TTC549 (cell line): ENCODE measurements at regions not wholly inside any gene's neighbourhood (a gene's known extent, or its start where the extent isn't known, plus 50 kb on each side); places are given as distances from the start of the nearest gene placed in this dataset.

Source experiments
- FAIRE-seq: peaks from 2 replicates; lab custom pipeline; 2012; peaks lifted over from hg19 to GRCh38; lab: Jason Lieb, UNC

DNA sequence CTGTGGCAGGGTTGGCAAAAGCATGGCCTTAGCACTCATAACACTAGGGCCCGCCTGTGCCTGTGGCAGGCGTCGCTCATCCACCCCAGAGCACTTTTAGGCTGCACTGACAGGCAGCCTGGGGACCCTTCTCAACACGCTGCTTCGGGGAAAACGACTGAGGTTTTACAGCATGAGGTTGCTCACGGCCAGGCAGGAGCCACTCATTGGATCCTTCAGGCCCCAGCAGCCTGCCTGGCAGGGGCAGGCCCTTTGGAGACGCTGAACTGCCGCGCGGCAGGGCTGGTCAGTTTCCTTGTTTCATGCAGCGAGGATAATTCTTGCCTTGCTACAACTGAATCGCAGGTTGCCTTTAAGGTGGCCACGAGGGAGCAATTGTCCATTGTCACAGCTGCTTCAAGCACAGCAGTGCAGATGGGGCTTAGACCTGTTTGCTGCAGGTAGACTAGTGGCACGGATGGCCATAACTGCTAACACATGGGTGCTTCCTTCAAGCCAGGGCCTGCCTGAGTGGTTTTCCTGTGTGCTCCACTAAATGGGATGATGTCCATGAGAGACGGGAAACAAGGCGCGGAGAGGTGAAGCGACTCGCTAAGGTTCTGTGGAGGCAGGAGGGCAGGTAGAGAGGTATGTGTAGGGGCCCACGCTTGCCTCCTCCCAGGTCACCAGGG is 49.9 kb upstream of the HS6ST1 start:
- FAIRE-seq: no peak

DNA sequence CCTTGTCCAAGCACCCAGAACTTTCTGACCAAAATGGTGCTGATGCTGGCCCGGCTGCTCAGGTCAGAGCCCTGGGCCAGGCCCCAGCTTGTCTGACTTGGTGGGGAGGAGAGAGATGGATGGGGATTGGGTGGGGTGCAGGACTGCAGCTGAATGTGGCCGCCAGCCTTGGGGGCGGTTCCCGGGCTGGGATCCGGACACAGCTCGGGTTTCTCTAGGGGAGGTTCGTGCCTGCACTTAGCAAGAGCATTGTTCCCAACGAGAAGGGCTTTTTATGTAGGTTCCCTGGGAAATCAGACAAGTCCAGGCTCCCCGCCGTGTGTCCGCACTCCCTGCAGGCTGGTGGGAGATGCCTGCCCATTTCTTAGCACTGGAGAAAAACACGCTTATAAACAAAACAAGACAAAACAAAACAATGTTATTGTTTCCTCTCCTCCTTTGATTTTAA is 50.5 kb upstream of the HS6ST1 start:
- FAIRE-seq: peak; percentile 84

DNA sequence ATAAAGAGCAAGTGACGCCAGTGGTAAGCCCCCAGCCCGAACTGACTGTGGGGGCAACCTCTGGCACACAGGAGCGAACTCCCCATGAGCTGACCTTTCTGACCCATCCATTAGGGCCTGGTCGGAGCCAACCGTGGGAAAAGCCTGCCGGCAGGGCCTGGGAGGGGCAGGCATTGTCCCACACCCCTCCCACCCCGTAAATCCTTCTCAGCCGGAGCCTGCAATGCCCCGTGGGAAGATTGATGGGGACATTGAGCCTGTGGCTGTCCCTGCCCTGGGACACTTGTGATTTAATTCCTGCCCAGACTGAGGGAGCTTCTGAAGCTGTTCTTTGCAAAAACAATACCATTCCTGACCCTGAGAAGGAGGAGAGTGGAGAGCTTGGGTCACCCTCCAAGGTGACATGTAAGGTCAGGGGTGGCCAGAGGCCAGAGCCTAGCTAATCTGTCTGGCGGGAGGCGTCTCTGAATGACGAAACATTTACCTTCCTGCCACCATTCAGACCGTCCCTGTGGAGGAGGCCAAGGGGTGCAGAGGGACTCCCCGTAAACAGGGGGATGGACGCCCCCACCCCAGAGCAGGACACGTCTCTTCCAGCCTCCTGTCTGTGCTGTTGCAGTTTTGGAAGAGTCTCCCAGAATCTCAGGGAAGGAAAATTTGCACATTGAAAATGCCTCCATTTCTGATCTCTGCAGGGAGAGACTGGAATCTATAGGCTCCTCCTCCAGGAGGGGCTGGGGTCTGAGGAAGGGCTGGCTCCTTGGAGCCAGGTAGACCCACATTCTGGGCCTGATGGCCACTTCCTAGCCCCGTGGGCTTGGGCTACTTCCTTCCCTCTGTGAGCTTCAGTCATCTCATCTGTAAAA is 51.2 kb upstream of the HS6ST1 start:
- no peak for FAIRE-seq

DNA sequence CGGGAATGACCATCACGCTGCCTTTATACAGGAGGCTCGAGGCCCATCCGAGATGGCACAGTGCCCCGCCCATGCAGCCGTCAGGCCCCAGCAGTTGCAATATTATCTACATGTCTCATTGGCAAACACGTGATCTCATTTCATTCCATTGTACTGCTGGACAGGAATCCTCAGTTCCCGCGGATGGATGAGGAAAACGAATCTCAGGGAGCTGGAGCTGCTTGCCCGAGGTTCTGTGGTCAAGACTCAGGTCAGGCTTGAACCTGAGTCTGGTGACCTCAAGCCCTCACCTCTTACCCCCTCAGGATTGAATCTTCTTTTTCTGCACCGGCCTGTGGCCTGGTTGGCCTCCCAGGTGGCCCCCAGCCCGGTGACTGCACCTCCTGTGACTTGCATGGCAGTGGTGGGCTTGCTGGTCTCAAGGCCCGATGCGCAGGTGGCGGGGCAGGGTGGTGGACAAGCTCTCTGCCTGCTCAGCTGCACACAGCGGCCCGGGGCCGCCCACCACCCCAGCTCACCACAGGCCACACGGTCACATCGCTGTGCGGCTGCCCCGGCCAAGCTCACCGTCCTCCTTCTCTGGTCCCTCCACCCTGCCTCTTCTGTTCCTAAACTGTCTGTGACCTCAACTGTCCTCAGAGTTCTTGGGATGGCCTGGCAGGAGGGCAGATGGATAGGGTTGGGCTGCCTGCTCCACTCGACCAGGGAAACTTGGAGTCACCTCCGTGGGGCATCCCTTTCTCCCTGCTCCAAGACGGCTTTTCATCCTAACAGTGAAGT is 52.0 kb upstream of the HS6ST1 start:
- FAIRE-seq: no peak

DNA sequence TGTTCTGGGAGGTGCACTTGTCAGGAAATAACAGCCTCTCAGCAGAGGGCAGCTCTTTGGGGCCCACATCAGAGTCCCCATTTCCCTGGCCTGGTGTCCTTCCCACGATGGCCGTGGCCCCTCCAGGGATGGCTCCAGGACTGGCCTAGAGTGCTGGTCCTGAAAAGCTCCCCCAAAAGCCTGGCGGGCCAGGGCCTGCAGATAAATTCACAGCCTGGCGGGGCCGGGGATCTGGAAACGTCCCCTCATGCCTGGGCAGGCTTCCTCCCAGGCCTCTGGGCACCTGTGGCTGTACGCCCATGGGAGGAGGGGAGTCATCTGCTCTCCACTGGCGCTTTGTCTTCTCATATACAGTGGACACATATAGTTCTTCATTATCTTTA is 52.6 kb upstream of the HS6ST1 start:
- FAIRE-seq: no peak

DNA sequence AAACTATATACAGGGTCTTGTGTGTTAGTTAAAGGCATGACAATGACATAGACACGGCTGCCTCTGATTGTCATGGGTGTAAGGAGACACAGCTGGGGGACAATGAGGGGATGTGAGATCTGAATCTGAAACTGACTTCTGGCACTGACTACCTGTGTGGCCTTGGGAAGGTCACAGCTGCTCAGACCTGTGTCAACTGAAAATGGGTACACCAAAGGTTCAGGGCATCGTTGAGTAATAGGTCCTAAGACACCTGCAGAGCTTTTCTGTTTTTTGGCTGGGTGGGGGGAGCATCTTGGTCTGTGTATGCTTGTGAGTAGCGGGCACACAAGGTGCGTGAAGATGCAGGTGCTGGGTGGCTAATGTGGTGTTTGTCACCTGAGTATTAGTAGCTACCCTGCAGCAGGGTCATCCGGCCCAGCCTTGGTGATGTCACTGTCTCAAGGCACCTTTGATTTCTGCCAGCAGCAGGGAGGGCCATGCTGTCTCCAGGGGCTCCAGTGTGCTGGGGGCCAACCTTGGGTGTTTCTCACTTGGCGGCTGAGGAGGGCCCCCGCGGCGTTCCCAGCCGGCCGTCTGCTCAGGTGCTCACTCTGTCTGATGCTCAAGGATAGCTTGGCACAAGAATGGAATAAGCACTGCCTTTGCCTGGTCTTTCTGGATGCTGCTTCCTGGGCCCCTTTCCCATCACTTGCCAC is 53.1 kb upstream of the HS6ST1 start:
- no peak for FAIRE-seq

DNA sequence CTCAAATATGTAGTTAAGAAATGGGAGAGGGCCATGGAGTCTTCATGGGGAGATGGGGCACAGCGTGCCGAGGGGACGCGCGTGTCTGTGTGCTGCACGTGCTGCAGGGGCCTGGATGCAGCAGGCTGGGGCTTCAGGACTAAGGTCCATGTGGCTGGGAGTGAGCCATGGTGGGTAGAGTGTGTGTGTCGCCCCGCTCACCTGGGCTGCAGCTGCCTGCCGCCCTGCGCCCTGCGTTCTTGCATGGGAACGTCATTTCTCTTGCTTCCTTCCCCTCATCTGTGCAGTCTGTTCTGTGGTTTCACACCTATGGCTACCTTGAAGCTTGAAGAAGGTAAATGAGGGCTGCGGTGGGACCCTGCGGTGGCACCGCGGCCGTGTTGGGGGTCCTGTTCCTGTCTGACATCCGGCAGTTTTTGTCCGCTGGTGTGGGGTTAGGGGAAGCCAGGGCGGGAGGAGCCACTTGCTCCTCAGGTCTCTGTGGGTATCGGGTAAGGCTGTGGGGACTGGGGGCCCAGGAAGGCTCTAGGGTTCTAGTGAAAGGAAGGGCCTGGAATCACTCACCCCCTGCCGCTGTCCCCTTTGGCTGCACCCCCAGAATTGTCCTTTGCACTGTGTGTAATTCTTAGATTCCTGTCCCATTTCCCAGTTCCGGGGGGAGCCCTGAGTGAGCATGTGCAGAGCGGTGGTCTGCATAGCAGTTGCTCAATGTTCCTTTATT is 54.1 kb upstream of the HS6ST1 start:
- no peak for FAIRE-seq

DNA sequence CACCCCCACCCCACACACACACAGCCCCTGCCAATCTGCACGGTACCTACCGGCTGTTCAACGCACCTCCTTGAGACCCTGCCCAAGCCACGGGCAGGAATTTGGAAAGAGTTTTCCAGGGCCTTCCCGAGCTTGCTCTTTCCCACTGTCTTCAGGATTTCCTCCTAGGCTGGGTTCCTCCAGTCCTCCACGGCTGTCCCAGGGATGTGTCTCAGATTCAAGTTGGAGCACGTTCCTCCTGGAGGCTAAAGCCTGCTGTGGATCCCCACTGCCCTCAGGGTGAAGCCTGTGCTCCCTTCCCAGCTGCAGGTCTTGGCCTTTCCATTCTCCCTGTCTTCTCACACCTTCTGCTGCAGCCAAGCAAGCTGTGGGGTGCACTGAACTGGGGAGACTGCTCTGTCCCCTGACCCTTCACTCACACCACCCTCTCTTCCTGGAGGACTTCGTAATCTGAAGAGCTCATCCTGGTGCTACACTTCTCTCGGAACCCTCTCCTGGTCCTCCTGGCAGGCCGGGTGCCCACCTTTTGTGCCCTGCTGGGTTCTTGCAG is 54.9 kb upstream of the HS6ST1 start:
- FAIRE-seq: no peak

DNA sequence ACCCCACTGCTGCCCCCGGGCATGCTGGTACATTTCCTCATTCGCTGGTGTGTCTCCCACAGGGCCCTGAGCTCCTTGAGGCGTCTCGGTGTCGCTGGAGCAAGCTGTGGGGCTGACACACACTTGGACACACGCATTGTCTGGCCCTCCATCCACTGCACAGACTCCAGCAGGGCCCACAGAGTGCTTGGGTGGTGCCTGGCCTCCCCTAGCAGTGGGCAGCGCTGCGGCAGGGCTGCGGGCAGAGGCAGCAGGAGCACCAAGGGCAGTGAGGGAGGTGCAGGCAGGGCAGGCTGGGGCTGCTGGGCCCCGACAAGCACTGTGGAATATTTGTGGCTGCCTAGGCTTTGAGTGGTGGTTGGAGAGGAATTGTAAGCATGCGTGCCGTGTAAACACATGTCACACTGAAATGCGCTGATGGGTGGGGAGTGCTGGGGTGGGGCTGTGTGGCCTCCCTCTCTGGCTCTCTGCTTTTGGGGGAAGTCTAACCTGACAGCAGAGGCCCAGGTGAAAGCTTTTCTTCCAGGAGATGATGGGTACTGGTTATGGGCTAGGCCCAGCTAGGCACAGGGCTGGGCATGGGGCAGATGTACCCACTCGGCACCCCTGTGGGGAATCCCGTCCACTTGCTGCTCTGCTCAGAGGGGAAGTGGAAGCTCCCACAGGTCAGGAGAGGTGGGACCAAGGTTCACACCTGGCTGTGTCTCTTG is 55.5 kb upstream of the HS6ST1 start:
- no peak for FAIRE-seq

DNA sequence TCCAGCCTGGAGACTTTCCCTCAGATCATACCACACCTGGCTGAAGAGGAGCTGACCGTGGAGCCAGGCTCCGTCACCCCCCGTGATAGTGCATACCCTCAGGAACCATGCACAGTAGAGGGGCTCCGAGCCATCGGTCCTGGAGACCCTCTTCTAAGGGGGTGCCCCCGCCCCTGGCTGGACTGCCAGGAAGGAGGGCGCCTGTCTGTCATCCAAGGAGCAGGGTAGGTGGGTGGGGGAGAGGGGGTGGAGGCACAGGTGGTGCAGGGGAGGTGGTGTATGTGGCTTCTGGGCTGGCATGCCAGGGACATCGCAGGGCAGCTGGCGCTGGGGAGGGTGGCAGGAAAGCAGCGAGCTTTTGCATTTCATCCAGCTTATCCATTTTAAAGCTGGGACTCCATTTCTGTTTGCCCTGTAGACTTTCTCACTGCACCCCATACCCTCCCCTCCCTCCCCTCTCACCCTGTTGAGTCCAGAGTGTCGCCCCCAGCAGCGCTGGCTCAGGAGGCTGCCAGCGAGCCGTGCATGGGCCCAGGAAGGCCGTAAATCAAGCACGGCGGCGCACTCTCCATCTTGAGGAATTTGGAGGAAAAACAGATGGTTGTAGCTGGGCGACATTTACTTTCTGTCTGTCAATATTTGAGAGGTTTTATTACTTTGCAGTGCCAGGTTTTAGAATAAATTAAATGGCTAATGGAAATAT is 56.2 kb upstream of the HS6ST1 start:
- FAIRE-seq: no peak

DNA sequence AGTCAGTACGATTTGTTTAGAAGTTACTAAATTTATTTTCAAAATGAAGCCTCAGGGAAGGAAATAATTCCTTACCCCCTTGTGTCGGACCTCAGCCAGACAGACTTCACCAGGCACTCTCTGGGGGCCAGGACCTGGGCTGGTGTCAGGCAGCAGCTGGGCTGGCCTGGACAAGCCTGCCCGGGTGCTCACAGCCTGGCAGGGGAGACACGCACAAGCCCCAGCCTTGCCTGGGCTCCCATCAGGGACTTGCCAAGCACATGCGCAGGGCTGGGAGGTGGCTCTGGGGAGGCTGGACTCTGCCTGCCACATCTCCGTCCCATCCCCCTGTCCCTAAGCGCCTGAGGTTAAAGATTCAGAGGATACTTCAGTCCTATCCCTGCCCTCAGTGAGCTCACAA is 56.8 kb upstream of the HS6ST1 start:
- FAIRE-seq: no peak

DNA sequence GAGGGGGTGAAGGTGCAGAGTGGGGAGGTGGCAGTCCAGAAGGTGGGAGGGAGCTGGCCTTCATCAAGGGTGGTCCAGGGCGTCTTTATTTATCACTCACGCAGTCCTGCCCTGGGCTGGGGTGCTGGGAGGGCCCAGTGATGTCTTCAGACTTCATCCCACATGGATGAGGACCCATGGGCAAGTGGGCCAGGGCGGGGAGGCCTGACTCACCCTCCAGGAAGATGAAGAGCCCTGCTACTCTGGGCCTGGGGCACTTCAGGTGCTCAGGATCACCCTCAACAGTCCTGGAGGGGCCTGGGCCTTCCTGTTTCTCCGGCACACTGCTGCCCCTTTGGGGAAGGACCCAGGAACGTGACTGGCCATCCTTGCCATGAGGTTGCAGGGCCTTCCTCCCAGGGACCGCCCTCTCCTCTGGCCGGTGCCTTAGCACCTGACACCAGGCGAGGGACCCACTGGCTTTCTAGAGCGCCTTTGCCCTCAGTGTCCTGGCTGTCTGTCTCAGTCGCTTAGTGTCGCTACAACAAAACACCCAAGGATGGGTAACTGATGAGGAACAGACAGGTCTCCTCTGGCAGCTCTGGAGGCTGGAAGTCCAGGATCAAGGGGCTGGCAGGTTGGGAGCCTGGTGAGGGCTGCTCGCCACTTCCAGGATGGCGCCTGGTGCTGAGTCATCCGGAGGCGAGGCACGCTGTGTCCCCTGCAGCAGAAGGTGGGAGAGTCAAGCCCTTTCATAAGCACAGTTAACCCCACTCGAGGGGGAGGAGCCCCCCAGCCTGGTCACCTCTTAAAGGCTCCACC is 57.8 kb upstream of the HS6ST1 start:
- FAIRE-seq: no peak

DNA sequence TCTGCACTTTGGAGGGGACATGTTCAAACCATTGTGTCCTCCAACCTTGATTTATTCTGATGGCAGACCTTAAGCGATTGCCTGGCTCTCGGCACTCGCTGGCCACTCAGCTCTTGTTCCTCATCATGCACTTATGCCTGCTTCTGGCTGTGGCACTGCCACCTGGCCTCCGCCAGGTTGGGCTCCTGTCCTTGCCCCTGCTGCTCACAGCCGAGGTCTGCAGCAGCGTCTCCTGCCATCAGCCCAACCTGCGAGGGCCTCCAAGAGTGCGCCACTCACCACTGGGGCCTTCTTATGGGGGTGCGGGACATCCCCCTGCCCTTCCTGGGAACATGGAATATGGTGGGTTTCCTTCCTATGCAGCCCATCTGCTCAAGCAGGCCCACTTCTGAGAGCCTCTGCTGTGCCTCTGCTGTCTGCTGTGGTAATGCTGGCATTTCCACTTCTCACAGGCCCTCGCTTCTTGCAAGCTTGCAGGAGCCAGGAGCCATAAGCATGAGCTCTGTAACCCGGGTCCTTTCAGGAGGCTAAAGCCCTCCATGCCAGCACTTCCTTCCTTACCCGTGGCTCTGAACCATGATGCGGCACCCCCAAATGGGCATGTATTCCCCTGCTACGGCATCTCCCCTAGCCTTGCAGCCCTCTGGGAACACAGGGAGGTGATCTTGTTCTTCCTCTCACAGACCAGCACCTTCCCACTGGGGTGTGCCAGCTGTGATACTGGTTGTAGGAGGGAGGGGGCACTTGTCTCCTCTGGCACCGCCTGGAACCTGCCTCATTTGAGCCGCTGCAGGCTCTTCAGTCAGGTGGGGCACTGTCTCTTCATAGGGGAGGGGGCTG is 58.6 kb upstream of the HS6ST1 start:
- no peak for FAIRE-seq

DNA sequence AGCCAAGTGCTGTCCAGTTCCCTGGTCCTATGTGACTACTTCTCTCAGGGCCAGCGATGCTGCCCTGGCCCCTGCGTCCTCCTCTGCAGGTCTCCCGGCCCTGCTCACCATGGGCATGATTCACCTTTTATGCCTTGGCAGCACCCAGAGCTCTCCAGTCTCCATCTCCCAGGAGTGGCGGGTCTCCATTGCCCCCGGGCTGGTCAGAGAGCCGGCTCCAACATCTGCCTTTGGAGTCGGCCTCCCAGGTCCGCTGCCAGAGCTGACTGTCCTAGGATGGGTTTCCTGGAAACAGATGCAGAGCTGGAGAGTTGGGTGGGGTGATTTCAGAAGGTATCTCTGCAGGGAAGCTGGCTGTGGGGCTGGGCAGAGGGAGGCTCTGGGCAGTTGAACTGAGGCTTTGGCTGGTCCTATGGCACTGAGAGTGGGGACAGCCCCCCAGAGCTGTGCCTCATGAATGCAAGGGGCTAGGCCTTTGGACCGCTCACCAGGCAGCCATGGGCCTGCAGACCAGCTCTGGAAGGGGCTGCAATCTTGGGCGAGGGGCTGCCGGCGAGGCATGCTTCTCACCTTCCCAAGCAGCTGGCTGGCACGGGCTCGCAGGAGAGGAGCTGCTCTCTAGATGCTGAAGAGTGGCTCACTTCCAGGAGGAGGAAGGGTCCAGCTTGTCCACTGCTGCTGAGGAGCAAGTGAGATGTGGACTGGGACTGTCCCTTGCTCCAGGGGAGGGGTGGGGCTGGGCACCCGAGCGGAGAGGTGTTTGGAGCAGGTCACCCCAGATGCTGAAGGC is 59.8 kb upstream of the HS6ST1 start:
- FAIRE-seq: no peak

DNA sequence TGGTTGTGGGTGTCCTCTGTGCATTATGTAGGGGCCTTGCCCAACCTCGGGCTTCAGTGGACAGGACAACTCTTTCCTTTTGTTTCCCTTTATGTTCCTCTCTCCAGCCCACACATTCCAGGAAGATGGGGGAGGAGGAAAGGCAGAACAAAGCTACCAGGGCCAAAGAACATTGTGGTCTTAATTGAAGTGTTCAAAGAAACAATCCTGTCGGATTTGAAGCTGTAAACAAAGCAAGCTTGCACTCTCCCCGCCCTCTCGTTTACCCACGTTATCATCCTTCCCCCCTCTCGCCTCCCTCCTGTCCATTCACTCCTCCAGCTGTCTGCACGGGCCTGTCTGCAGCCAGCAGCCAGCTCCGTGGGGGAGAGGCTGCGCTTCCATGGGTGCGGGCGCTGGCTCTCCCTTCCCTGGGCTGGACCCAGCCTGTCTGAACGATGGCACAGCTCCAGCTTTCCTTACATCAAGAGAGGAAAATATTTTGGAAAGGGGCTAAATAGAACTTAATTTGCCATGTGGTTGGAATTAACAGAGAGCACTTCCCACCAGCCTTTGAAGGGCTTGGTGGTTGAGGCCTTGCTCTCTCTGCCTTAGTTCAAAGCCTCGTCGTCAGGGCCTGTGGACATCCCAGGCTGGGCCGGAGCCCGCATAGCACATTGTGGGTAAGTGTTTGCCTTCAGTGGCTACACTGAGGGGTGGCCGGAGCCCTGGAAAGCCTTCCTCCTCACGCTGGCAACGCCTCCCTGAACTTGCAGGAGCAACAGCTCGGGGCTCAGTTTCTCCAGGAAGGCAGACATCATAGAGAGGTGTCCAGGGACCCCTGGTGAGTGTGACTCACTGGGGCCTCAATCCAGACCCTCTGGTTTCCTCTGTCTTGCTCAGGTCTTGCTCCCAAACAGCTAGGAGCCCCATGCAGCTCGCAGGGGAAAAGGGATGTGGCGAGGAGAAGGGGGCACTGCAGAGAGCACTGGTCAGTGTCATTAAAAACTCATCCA is 60.6 kb upstream of the HS6ST1 start:
- no peak for FAIRE-seq
